ENCODE measurements at regions not wholly inside any gene's neighbourhood (a gene's known extent, or its start where the extent isn't known, plus 50 kb on each side); places are given as distances from the start of the nearest gene placed in this dataset.
"Not testable (repeated sequence)": the region's sequence is repeated elsewhere in the genome, so short reads cannot be mapped to it uniquely, and the experiment has no call there.

DNA sequence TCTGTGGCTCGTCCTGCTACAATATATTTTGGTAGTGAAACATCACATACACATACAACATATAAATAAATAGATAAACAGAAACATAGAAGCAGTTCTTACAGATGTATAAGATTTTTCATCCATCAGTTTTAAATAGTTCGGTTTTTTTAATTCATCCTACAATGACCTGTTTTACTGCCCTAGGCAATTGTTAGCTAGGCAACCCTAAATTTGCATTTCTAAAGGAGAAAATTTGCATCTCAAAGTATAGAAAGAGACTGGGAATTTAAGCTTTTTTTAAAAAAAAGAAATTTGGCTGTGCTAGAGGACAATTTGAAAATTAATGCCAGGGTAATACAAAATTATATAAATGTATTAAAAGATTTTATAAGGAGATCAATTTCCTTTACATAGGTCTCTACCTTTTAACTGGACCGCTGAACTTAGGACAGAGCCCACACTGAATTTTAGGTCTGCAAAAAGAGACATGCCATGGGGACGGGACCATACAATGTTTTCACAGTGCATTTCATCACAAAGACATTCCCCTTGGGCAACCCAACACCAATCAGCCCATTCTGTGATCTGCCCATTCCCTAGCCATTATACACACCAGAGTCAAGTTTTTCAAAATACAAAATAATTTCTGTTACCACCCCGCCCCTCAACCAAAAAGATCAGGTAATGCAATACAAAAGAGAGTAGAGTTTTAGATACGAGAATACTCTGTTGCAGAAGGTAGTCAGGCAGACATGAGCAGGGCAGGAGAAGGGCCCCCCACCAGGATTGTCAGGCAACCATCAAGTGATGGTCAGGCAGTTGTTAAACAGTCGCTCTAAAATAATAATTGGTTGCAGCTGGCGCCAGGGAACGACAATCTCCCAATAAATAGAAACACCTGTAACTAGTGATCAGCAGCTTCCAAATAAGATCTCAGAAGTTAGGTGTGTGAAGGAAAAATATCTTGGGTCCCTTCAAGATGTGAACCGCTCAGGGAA lies 299.7 kb upstream of the SGCG start:
- Mint-ChIP-seq H3K36me3 (ENCODE audit: low read depth) (peaks cover 2% of the 10 kb centered on the region), H3K27ac (peak overlapping the region; percentile 69), H3K27me3 (ENCODE audit: insufficient read depth) (peaks cover 3% of the 10 kb centered on the region), H3K9me3 (peaks cover 7% of the 10 kb centered on the region), H3K4me3 (peak overlapping the region; percentile 10), H3K4me1 (peaks cover 23% of the 10 kb centered on the region)
- H3K9me3 ChIP-seq (ENCODE audit: control insufficient read depth, low read length), result peaks cover 13% of the 10 kb centered on the region
- H3K36me3 ChIP-seq (ENCODE audit: control insufficient read depth, insufficient read depth, low read length), result no peaks in the 10 kb centered on the region
- DNase-seq, result peak; percentile 59
- H3K27me3 ChIP-seq (ENCODE audit: control insufficient read depth, insufficient read depth, low read length, poor library complexity, severe bottlenecking), result no peaks in the 10 kb centered on the region
- peak overlapping the region; percentile 91 for H3K27ac ChIP-seq (ENCODE audit: low read depth, low read length)
- H3K4me1 ChIP-seq (ENCODE audit: control insufficient read depth, insufficient read depth, low read length), result peaks cover 3% of the 10 kb centered on the region
- WGBS, 2 experiments (ENCODE audit: insufficient coverage in 1 of 2, insufficient read length in 1 of 2), result 56 to 69% methylated on average over 4 to 9 of the region's 10 CpGs
- TF ChIP-seq, protein P1, sequence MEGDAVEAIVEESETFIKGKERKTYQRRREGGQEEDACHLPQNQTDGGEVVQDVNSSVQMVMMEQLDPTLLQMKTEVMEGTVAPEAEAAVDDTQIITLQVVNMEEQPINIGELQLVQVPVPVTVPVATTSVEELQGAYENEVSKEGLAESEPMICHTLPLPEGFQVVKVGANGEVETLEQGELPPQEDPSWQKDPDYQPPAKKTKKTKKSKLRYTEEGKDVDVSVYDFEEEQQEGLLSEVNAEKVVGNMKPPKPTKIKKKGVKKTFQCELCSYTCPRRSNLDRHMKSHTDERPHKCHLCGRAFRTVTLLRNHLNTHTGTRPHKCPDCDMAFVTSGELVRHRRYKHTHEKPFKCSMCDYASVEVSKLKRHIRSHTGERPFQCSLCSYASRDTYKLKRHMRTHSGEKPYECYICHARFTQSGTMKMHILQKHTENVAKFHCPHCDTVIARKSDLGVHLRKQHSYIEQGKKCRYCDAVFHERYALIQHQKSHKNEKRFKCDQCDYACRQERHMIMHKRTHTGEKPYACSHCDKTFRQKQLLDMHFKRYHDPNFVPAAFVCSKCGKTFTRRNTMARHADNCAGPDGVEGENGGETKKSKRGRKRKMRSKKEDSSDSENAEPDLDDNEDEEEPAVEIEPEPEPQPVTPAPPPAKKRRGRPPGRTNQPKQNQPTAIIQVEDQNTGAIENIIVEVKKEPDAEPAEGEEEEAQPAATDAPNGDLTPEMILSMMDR (conservative IDR thresholded peaks at IDR 0.05), result no peak
- H3K4me3 ChIP-seq (ENCODE audit: low read length), result no peak overlapping the region
- no peak overlapping the region for H3K9ac ChIP-seq (ENCODE audit: extremely low read depth, low read length, poor library complexity, severe bottlenecking)

DNA sequence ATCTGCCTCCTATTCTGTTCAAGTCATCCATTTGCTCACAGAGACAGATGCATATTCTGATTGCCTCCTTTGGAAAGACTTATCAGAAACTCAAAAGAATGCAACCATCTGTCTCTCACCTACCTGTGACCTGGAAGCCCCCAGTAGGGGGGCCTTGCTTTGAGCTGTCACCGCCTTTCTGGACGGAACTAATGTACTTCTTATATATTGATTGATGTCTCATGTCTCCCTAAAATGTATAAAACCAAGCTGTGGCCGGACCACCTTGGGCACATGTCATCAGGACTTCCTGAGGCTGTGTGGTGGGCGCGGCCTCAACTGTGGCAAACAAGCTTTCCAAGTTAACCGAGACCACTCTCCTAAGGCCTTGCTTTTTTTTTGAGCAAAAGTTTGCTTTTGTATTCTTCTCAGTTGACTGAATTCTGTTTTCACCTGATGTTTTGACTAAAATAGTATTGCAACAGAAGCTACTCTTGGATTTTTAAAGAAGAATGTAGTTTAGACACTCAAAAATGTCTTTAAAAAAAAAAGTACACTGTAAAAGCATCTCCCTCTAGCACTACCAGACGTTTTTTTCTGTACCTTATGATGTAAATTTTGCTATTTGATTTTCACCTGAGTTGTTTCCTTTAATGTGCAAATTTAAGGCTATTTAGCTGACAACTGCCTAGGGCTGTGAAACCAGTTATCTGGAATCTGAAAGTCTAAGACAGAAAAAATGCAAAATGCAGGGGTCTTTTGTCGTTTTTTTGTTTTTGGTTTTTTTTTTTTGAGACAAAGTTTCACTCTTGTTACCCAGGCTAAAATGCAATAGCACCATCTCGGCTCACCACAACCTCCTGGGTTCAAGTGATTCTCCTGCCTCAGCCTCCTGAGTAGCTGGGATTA lies 298.8 kb upstream of the SGCG start:
- H3K4me1 Mint-ChIP-seq, result peaks cover 25% of the 10 kb centered on the region
- Histone ChIP-seq H3K27ac (ENCODE audit: low read depth, low read length) (peak overlapping the region; percentile 91), H3K9me3 (ENCODE audit: control insufficient read depth, low read length) (peaks cover 13% of the 10 kb centered on the region)
- 49 to 67% methylated on average over 4 to 8 of the region's 9 CpGs for WGBS, 2 experiments (ENCODE audit: insufficient coverage in 1 of 2, insufficient read length in 1 of 2)
- not testable (repeated sequence) for H3K4me1 ChIP-seq (ENCODE audit: control insufficient read depth, insufficient read depth, low read length); H3K27me3 ChIP-seq (ENCODE audit: control insufficient read depth, insufficient read depth, low read length, poor library complexity, severe bottlenecking); H3K36me3 Mint-ChIP-seq (ENCODE audit: low read depth); H3K36me3 ChIP-seq (ENCODE audit: control insufficient read depth, insufficient read depth, low read length); H3K27me3 Mint-ChIP-seq (ENCODE audit: insufficient read depth); H3K9ac ChIP-seq (ENCODE audit: extremely low read depth, low read length, poor library complexity, severe bottlenecking); H3K9me3 Mint-ChIP-seq; H3K4me3 ChIP-seq (ENCODE audit: low read length)
- H3K4me3 Mint-ChIP-seq, result peak overlapping the region; percentile 10
- peak overlapping the region; percentile 69 for H3K27ac Mint-ChIP-seq
- DNase-seq, result peak; percentile 73

GRCh38 chr13:22883262-22883840 lies 297.4 kb upstream of the SGCG start:
- Histone ChIP-seq H3K27me3 (ENCODE audit: control insufficient read depth, insufficient read depth, low read length, poor library complexity, severe bottlenecking) (no peaks in the 10 kb centered on the region), H3K36me3 (ENCODE audit: control insufficient read depth, insufficient read depth, low read length) (no peaks in the 10 kb centered on the region), H3K9ac (ENCODE audit: extremely low read depth, low read length, poor library complexity, severe bottlenecking) (no peak overlapping the region), H3K27ac (ENCODE audit: low read depth, low read length) (peak overlapping the region; percentile 94), H3K4me1 (ENCODE audit: control insufficient read depth, insufficient read depth, low read length) (peaks cover 3% of the 10 kb centered on the region), H3K9me3 (ENCODE audit: control insufficient read depth, low read length) (peaks cover 6% of the 10 kb centered on the region), H3K4me3 (ENCODE audit: low read length) (no peak overlapping the region)
- Mint-ChIP-seq H3K27ac (no peak overlapping the region), H3K4me1 (peaks cover 25% of the 10 kb centered on the region), H3K27me3 (ENCODE audit: insufficient read depth) (peaks cover 3% of the 10 kb centered on the region), H3K36me3 (ENCODE audit: low read depth) (no peaks in the 10 kb centered on the region), H3K9me3 (peaks cover 2% of the 10 kb centered on the region), H3K4me3 (no peak overlapping the region)
- WGBS, 2 experiments (ENCODE audit: insufficient coverage in 1 of 2, insufficient read length in 1 of 2), result 40 to 83% methylated on average over 3 to 7 of the region's 7 CpGs
- TF ChIP-seq, protein P1 (conservative IDR thresholded peaks at IDR 0.05), result no peak
- DNase-seq, result no peak
